HCEC 1CT (cell line): ENCODE measurements at regions not wholly inside any gene's neighbourhood (a gene's known extent, or its start where the extent isn't known, plus 50 kb on each side); places are given as distances from the start of the nearest gene placed in this dataset.
A peak's percentile ranks its signal among the peaks of the same experiment; 100 is the strongest.

Source experiments
- DNase-seq: peaks from one replicate; pipeline ENCODE4 v3.0.0-alpha.2; 2017

GRCh38 chr15:62934236-62934971 is 108.1 kb upstream of the TPM1 start:
- no peak for DNase-seq

GRCh38 chr15:62935300-62936081 is 107.1 kb upstream of the TPM1 start:
- no peak for DNase-seq

- no peak for DNase-seq
Measured at GRCh38 chr15:62938825-62939224, 103.7 kb upstream of the TPM1 start.

GRCh38 chr15:62940093-62940754 is 102.3 kb upstream of the TPM1 start:
- DNase-seq = no peak

GRCh38 chr15:62940755-62941361 is 101.7 kb upstream of the TPM1 start:
- peak; percentile 94 for DNase-seq

GRCh38 chr15:62941699-62942098 is 100.8 kb upstream of the TPM1 start:
- no peak for DNase-seq

- no peak for DNase-seq
Measured at GRCh38 chr15:62942428-62942827, 100.1 kb upstream of the TPM1 start.

GRCh38 chr15:62945063-62945462 is 97.5 kb upstream of the TPM1 start:
- DNase-seq = no peak

- DNase-seq = no peak
Measured at GRCh38 chr15:62945760-62946159, 96.8 kb upstream of the TPM1 start.

GRCh38 chr15:62946940-62947339 is 95.6 kb upstream of the TPM1 start:
- DNase-seq = no peak

- DNase-seq = no peak
Measured at GRCh38 chr15:62950462-62950931, 92.0 kb upstream of the TPM1 start.

GRCh38 chr15:62951481-62951880 is 91.1 kb upstream of the TPM1 start:
- no peak for DNase-seq

- no peak for DNase-seq
Measured at GRCh38 chr15:62953021-62953420, 89.5 kb upstream of the TPM1 start.

- no peak for DNase-seq
Measured at GRCh38 chr15:62953496-62954045, 89.0 kb upstream of the TPM1 start.

GRCh38 chr15:62957130-62957529 is 85.4 kb upstream of the TPM1 start:
- no peak for DNase-seq

GRCh38 chr15:62958528-62959363 is 83.8 kb upstream of the TPM1 start:
- no peak for DNase-seq

GRCh38 chr15:62961134-62961533 is 81.4 kb upstream of the TPM1 start:
- no peak for DNase-seq

GRCh38 chr15:62962101-62962995 is 80.2 kb upstream of the TPM1 start:
- no peak for DNase-seq

GRCh38 chr15:62964251-62964650 is 78.3 kb upstream of the TPM1 start:
- DNase-seq = peak; percentile 25

- DNase-seq = no peak
Measured at GRCh38 chr15:62966294-62967078, 76.1 kb upstream of the TPM1 start.
